ENCODE measurements at regions not wholly inside any gene's neighbourhood (a gene's known extent, or its start where the extent isn't known, plus 50 kb on each side); places are given as distances from the start of the nearest gene placed in this dataset.

GRCh38 chr11:29208117-29208516 is 808.7 kb downstream of the KCNA4 start:
- no peak for TF ChIP-seq CTCF (IDR thresholded peaks at IDR 0.05 in 4 of 5, conservative IDR thresholded peaks at IDR 0.05 in 1 of 5)
- no peak for TF ChIP-seq POLR2A (IDR thresholded peaks at IDR 0.05)
